ENCODE measurements at regions not wholly inside any gene's neighbourhood (a gene's known extent, or its start where the extent isn't known, plus 50 kb on each side); places are given as distances from the start of the nearest gene placed in this dataset.

DNA sequence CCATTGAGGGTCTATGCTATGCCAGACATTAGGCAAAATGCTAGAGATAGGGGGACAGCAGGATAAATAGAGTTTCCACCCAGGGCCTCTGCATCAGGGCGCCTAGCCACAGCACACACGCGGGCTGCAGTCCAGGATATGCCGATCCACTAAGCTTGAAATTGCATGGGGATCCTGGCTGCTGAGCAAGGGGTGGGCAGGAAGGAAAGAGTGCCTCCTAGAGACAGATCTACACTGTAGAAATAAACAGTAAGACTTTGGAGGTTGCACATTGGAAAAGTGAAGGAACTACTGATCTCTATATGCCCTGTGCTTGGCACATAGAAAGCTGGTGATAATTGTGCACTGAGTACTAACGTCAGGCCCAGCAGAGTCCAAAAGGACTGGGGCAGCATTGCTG, 411.1 kb downstream of the PRDM2 start:
- WGBS, 2 donors: 69 to 76% methylated on average over 5 of the region's 5 CpGs
- DNase-seq: no peak
- TF ChIP-seq CTCF (IDR thresholded peaks at IDR 0.05; ENCODE audit: control extremely low read depth, extremely low read depth): no peak
- Histone ChIP-seq H3K27ac (ENCODE audit: low read depth in 1 of 2, low read length in 1 of 2) (no peak overlapping the region), H3K9ac (ENCODE audit: insufficient read depth in 1 of 2, low read length in 2 of 2) (no peak overlapping the region), H3K4me1 (ENCODE audit: control insufficient read depth in 5 of 5, insufficient read depth in 5 of 5, low read length in 5 of 5) (peaks cover 0 to 2% (median 0%) of the 10 kb centered on the region in 5 donors), H3K36me3 (ENCODE audit: control insufficient read depth in 4 of 4, insufficient read depth in 4 of 4, low read length in 4 of 4) (no peaks in the 10 kb centered on the region), H3K4me3 (no peak overlapping the region), H3K27me3 (ENCODE audit: control insufficient read depth in 3 of 3, insufficient read depth in 3 of 3, low read length in 2 of 3) (no peaks in the 10 kb centered on the region), H3K9me3 (ENCODE audit: control insufficient read depth in 4 of 4, insufficient read depth in 3 of 4, low read length in 3 of 4) (no peaks in the 10 kb centered on the region)
- ATAC-seq (ENCODE audit: insufficient read depth, low FRiP score): no peak

- TF ChIP-seq CTCF (IDR thresholded peaks at IDR 0.05; ENCODE audit: control extremely low read depth, extremely low read depth): no peak
- no peaks in the 10 kb centered on the region for H3K36me3 ChIP-seq (ENCODE audit: control insufficient read depth in 4 of 4, insufficient read depth in 4 of 4, low read length in 4 of 4)
- 92 to 96% methylated on average over 1 of the region's 1 CpG for WGBS, 2 donors
Measured at GRCh38 chr1:14112613-14113012, 412.6 kb downstream of the PRDM2 start.

GRCh38 chr1:14113271-14113670, 413.3 kb downstream of the PRDM2 start:
- H3K27ac ChIP-seq (ENCODE audit: low read depth in 1 of 2, low read length in 1 of 2): no peak overlapping the region
- DNase-seq: no peak
- no peaks in the 10 kb centered on the region for H3K36me3 ChIP-seq (ENCODE audit: control insufficient read depth in 4 of 4, insufficient read depth in 4 of 4, low read length in 4 of 4)
- no peak overlapping the region for H3K9ac ChIP-seq (ENCODE audit: insufficient read depth in 1 of 2, low read length in 2 of 2)
- ATAC-seq (ENCODE audit: insufficient read depth, low FRiP score): no peak
- 71 to 77% methylated on average over 9 of the region's 9 CpGs for WGBS, 2 donors
- H3K27me3 ChIP-seq (ENCODE audit: control insufficient read depth in 3 of 3, insufficient read depth in 3 of 3, low read length in 2 of 3): no peaks in the 10 kb centered on the region
- H3K9me3 ChIP-seq (ENCODE audit: control insufficient read depth in 4 of 4, insufficient read depth in 3 of 4, low read length in 3 of 4): no peaks in the 10 kb centered on the region
- no peak for TF ChIP-seq CTCF (IDR thresholded peaks at IDR 0.05; ENCODE audit: control extremely low read depth, extremely low read depth)
- peaks cover 0 to 2% (median 0%) of the 10 kb centered on the region in 5 donors for H3K4me1 ChIP-seq (ENCODE audit: control insufficient read depth in 5 of 5, insufficient read depth in 5 of 5, low read length in 5 of 5)
- H3K4me3 ChIP-seq: no peak overlapping the region

More at GRCh38 chr1:14112613-14113012, 412.6 kb downstream of the PRDM2 start:
- Histone ChIP-seq H3K9me3 (ENCODE audit: control insufficient read depth in 4 of 4, insufficient read depth in 3 of 4, low read length in 3 of 4) (no peaks in the 10 kb centered on the region), H3K27me3 (ENCODE audit: control insufficient read depth in 3 of 3, insufficient read depth in 3 of 3, low read length in 2 of 3) (no peaks in the 10 kb centered on the region), H3K9ac (ENCODE audit: insufficient read depth in 1 of 2, low read length in 2 of 2) (no peak overlapping the region), H3K27ac (ENCODE audit: low read depth in 1 of 2, low read length in 1 of 2) (no peak overlapping the region), H3K4me3 (no peak overlapping the region), H3K4me1 (ENCODE audit: control insufficient read depth in 5 of 5, insufficient read depth in 5 of 5, low read length in 5 of 5) (peaks cover 0 to 2% (median 0%) of the 10 kb centered on the region in 5 donors)
- no peak for ATAC-seq (ENCODE audit: insufficient read depth, low FRiP score)
- DNase-seq: no peak
